ENCODE measurements at regions not wholly inside any gene's neighbourhood (a gene's known extent, or its start where the extent isn't known, plus 50 kb on each side); places are given as distances from the start of the nearest gene placed in this dataset.

- no peak overlapping the region for H3K27ac ChIP-seq (ENCODE audit: extremely low read depth, low read depth, low read length)
- POLR2A ChIA-PET = no interaction called here
- no peaks in the 10 kb centered on the region for H3K36me3 ChIP-seq (ENCODE audit: control insufficient read depth in 2 of 2, insufficient read depth in 1 of 2, low read length in 2 of 2)
- CTCF ChIA-PET = interaction anchor here (0.6 kb wide), 1 partner anchor 534 kb away, joined by 4 read pairs; no protein-coding TSS in a partner anchor
- H3K9me3 ChIP-seq (ENCODE audit: control insufficient read depth, insufficient read depth, low read depth, low read length) = no peaks in the 10 kb centered on the region
- TF ChIP-seq ZNF830 (tag by site-specific recombination; IDR thresholded peaks at IDR 0.05; ENCODE audit: low read depth) (no peak), ZNF623 (tag by site-specific recombination; IDR thresholded peaks at IDR 0.05) (no peak), ZNF585B (tag by site-specific recombination; IDR thresholded peaks at IDR 0.05) (no peak), ZNF514 (tag by site-specific recombination; IDR thresholded peaks at IDR 0.05) (no peak), ZNF302 (tag by site-specific recombination; IDR thresholded peaks at IDR 0.05; ENCODE audit: low read depth) (no peak), TCF7L2 (IDR thresholded peaks at IDR 0.05; ENCODE audit: borderline replicate concordance, low read depth, low read length) (no peak), PRDM4 (tag by site-specific recombination; IDR thresholded peaks at IDR 0.05) (no peak), ZNF707 (tag by site-specific recombination; IDR thresholded peaks at IDR 0.05) (no peak), MZF1 (tag by site-specific recombination; IDR thresholded peaks at IDR 0.05; ENCODE audit: borderline replicate concordance) (no peak), MYNN (tag by site-specific recombination; IDR thresholded peaks at IDR 0.05; ENCODE audit: borderline replicate concordance) (no peak), ZNF16 (tag by site-specific recombination; IDR thresholded peaks at IDR 0.05; ENCODE audit: low read depth) (no peak), SALL2 (tag by site-specific recombination; IDR thresholded peaks at IDR 0.05; ENCODE audit: borderline replicate concordance) (no peak), ZNF791 (tag by site-specific recombination; IDR thresholded peaks at IDR 0.05) (no peak), ZNF629 (tag by site-specific recombination; IDR thresholded peaks at IDR 0.05) (no peak), ZSCAN30 (tag by site-specific recombination; IDR thresholded peaks at IDR 0.05) (no peak), ZFP41 (tag by site-specific recombination; IDR thresholded peaks at IDR 0.05; ENCODE audit: borderline replicate concordance) (no peak)
- no peaks in the 10 kb centered on the region for H3K4me1 ChIP-seq (ENCODE audit: control insufficient read depth, insufficient read depth, low read length)
- H3K4me3 ChIP-seq (ENCODE audit: low read depth, low read length) = no peak overlapping the region
Measured at GRCh38 chr17:37847102-37847501, 77.1 kb upstream of the TBC1D3K start.

- H3K9me3 ChIP-seq (ENCODE audit: control insufficient read depth, insufficient read depth, low read depth, low read length) = no peaks in the 10 kb centered on the region
- H3K4me1 ChIP-seq (ENCODE audit: control insufficient read depth, insufficient read depth, low read length) = no peaks in the 10 kb centered on the region
- H3K27ac ChIP-seq (ENCODE audit: extremely low read depth, low read depth, low read length) = no peak overlapping the region
- no peaks in the 10 kb centered on the region for H3K36me3 ChIP-seq (ENCODE audit: control insufficient read depth in 2 of 2, insufficient read depth in 1 of 2, low read length in 2 of 2)
- TF ChIP-seq ZBTB1 (tag by site-specific recombination; IDR thresholded peaks at IDR 0.05) (no peak), ZIC2 (tag by site-specific recombination; IDR thresholded peaks at IDR 0.05) (no peak), ZNF544 (tag by site-specific recombination; IDR thresholded peaks at IDR 0.05) (no peak), ZBTB26 (tag by site-specific recombination; optimal IDR thresholded peaks at IDR 0.05) (no peak), ZSCAN23 (tag by site-specific recombination; IDR thresholded peaks at IDR 0.05) (no peak), ZNF830 (tag by site-specific recombination; IDR thresholded peaks at IDR 0.05; ENCODE audit: low read depth) (no peak), ZNF626 (tag by site-specific recombination; IDR thresholded peaks at IDR 0.05) (no peak), ZNF530 (tag by site-specific recombination; IDR thresholded peaks at IDR 0.05; ENCODE audit: low read depth) (no peak)
- ChIA-PET POLR2A (no interaction called here), CTCF (no interaction called here)
- no peak overlapping the region for H3K4me3 ChIP-seq (ENCODE audit: low read depth, low read length)
Measured at GRCh38 chr17:37844977-37845293, 79.3 kb upstream of the TBC1D3K start.
